IMR-90 (cell line): ENCODE measurements at regions not wholly inside any gene's neighbourhood (a gene's known extent, or its start where the extent isn't known, plus 50 kb on each side); places are given as distances from the start of the nearest gene placed in this dataset.

Experiments
- ATAC-seq: fragments of 200-7000 bp; cut with Tn5 transposase; 2 replicates; pipeline ENCODE4 v1.9.1; 2020; ENCODE audit warnings: low read depth, mild to moderate bottlenecking, moderate library complexity
- BruUV-seq: library from RNA; stranded (reverse); fragments of 400-500 nt; replicated peaks from 2 replicates; lab custom pipeline; 2021; lab: Mats Ljungman, UMichigan
- CTCF ChIA-PET: fragments of 300-600 bp; formaldehyde crosslinking; extraction: SDS; loops from one replicate; lab custom pipeline; 2021; ENCODE audit warnings: antibody characterized with exemption; lab: Yijun Ruan, JAX
- POLR2A ChIA-PET: fragments of 300-600 bp; sonication (Branson Sonifier 250); formaldehyde crosslinking; loops from one replicate; lab custom pipeline; 2022; ENCODE audit warnings: antibody characterized with exemption; ENCODE audit not compliant: unreplicated experiment; lab: Charles Lee
- DNase-seq: peaks from one replicate; pipeline ENCODE4 v3.0.0; 2013
- H2AFZ ChIP-seq: replicated peaks from 2 replicates; pipeline ENCODE3; 2013; ENCODE audit warnings: low read length, mild to moderate bottlenecking; ENCODE audit not compliant: poor library complexity
- H2AK5ac ChIP-seq: 2 replicates; pipeline ENCODE4 v1.6.1; 2013; ENCODE audit warnings: low read depth, low read length, inconsistent platforms
- H2AK9ac ChIP-seq: replicated peaks from 2 replicates; pipeline ENCODE3; 2013; ENCODE audit warnings: mild to moderate bottlenecking, low read depth, low read length, moderate library complexity; ENCODE audit not compliant: poor library complexity
- H2BK120ac ChIP-seq: 2 replicates; pipeline ENCODE4 v1.6.1; 2013; ENCODE audit warnings: low read depth, low read length, inconsistent platforms
- H2BK15ac ChIP-seq: 3 replicates; pipeline ENCODE4 v1.6.1; 2013; ENCODE audit warnings: low read depth, low read length, inconsistent platforms
- H2BK20ac ChIP-seq: 2 replicates; pipeline ENCODE4 v1.6.1; 2013; ENCODE audit warnings: low read depth, mild to moderate bottlenecking, inconsistent platforms, low read length, moderate library complexity
- H2BK5ac ChIP-seq: 2 replicates; pipeline ENCODE4 v1.6.1; 2013; ENCODE audit warnings: mild to moderate bottlenecking, low read depth, low read length, inconsistent platforms; ENCODE audit not compliant: poor library complexity, severe bottlenecking
- H3K14ac ChIP-seq: replicated peaks from 2 replicates; pipeline ENCODE4 v1.6.1; 2013; ENCODE audit warnings: low read depth, low read length, inconsistent platforms
- H3K18ac ChIP-seq: 2 replicates; pipeline ENCODE4 v1.6.1; 2013; ENCODE audit warnings: low read depth, low read length, control low read depth
- H3K23ac ChIP-seq: 2 replicates; pipeline ENCODE4 v1.6.1; 2013; ENCODE audit warnings: low read depth, low read length, inconsistent platforms
- H3K27ac ChIP-seq: 2 replicates; pipeline ENCODE4 v1.5.1; 2013; ENCODE audit warnings: mild to moderate bottlenecking, control low read depth, low read length; ENCODE audit not compliant: insufficient read depth
- H3K27me3 ChIP-seq: 2 replicates; pipeline ENCODE4 v1.6.1; 2013; ENCODE audit warnings: low read length; ENCODE audit not compliant: control insufficient read depth, insufficient read depth
- H3K36me3 ChIP-seq: 2 replicates; pipeline ENCODE4 v1.6.1; 2013; ENCODE audit warnings: low read length, mixed read lengths; ENCODE audit not compliant: control insufficient read depth, insufficient read depth
- H3K4ac ChIP-seq: 2 replicates; pipeline ENCODE4 v1.6.1; 2013; ENCODE audit warnings: low read depth, low read length, inconsistent platforms
- H3K4me1 ChIP-seq: 2 replicates; pipeline ENCODE4 v1.6.1; 2013; ENCODE audit warnings: low read length, mixed read lengths; ENCODE audit not compliant: control insufficient read depth, insufficient read depth
- H3K4me2 ChIP-seq: 2 replicates; pipeline ENCODE4 v1.6.1; 2013; ENCODE audit warnings: low read depth, mild to moderate bottlenecking, control low read depth, low read length, moderate library complexity
- H3K4me3 ChIP-seq: 2 replicates; pipeline ENCODE4 v1.5.1; 2013; ENCODE audit warnings: low read depth, mild to moderate bottlenecking, control low read depth, low read length, moderate library complexity; ENCODE audit not compliant: insufficient read depth
- H3K56ac ChIP-seq: 2 replicates; pipeline ENCODE4 v1.6.1; 2013; ENCODE audit warnings: low read length, inconsistent platforms; ENCODE audit not compliant: insufficient read depth; ENCODE audit errors: extremely low read depth
- H3K79me1 ChIP-seq, 2 experiments: 2 replicates each; pipeline ENCODE4 v1.6.1; 2013; ENCODE audit warnings: low read length in 2 of 2, inconsistent platforms in 1 of 2, low read depth in 1 of 2
- H3K9ac ChIP-seq: 2 replicates; pipeline ENCODE4 v1.6.1; 2013; ENCODE audit warnings: low read depth, low read length, control low read depth
- H3K9me1 ChIP-seq: 2 replicates; pipeline ENCODE4 v1.6.1; 2013; ENCODE audit warnings: low read length, inconsistent platforms; ENCODE audit not compliant: insufficient read depth
- H3K9me3 ChIP-seq: 2 replicates; pipeline ENCODE4 v1.6.1; 2013; ENCODE audit warnings: low read length; ENCODE audit not compliant: control insufficient read depth, insufficient read depth
- H4K20me1 ChIP-seq: 2 replicates; pipeline ENCODE4 v1.6.1; 2013; ENCODE audit warnings: low read length, inconsistent platforms; ENCODE audit not compliant: insufficient read depth
- H4K5ac ChIP-seq: 2 replicates; pipeline ENCODE4 v1.6.1; 2013; ENCODE audit warnings: mild to moderate bottlenecking, low read depth, low read length, control low read depth
- H4K8ac ChIP-seq, 2 experiments: 2 replicates each; pipeline ENCODE4 v1.6.1; 2013; ENCODE audit warnings: low read depth in 2 of 2, low read length in 2 of 2, control low read depth in 1 of 2, inconsistent platforms in 1 of 2
- H4K91ac ChIP-seq: 2 replicates; pipeline ENCODE4 v1.6.1; 2013; ENCODE audit warnings: low read depth, low read length, inconsistent platforms; ENCODE audit not compliant: insufficient read depth
- BHLHE40 ChIP-seq: fragments of 150-350 bp; IDR thresholded peaks from 2 replicates; pipeline ENCODE4 v1.6.1; 2016; ENCODE audit warnings: mild to moderate bottlenecking, low read depth, low read length
- CEBPB ChIP-seq: IDR thresholded peaks from 2 replicates; pipeline ENCODE4 v1.6.1; 2012; ENCODE audit warnings: low read depth, low read length, improper control_type of control experiment
- CHD1 ChIP-seq: IDR thresholded peaks from 2 replicates; pipeline ENCODE4 v1.6.1; 2012; ENCODE audit warnings: low read depth, low read length, improper control_type of control experiment
- MAFK ChIP-seq: IDR thresholded peaks from 2 replicates; pipeline ENCODE4 v1.6.1; 2012; ENCODE audit warnings: low read depth, low read length, improper control_type of control experiment
- MAZ ChIP-seq: IDR thresholded peaks from 2 replicates; pipeline ENCODE4 v1.6.1; 2012; ENCODE audit warnings: low read depth, mild to moderate bottlenecking, low read length, improper control_type of control experiment, moderate library complexity, borderline replicate concordance
- NFE2L2 ChIP-seq: fragments of 150-350 bp; IDR thresholded peaks from 2 replicates; pipeline ENCODE4 v1.6.1; 2016; ENCODE audit warnings: low read depth, mild to moderate bottlenecking, low read length
- POLR2A ChIP-seq: IDR thresholded peaks from 2 replicates; pipeline ENCODE4 v1.6.1; 2012; ENCODE audit warnings: mild to moderate bottlenecking, low read depth, low read length
- RAD21 ChIP-seq: IDR thresholded peaks from 2 replicates; pipeline ENCODE4 v1.6.1; 2012; ENCODE audit warnings: low read length, improper control_type of control experiment
- RCOR1 ChIP-seq: IDR thresholded peaks from 2 replicates; pipeline ENCODE4 v1.6.1; 2012; ENCODE audit warnings: mild to moderate bottlenecking, low read length, improper control_type of control experiment; ENCODE audit not compliant: insufficient replicate concordance
- RFX5 ChIP-seq: IDR thresholded peaks from 2 replicates; pipeline ENCODE4 v1.8.0; 2012; ENCODE audit warnings: low read depth, mild to moderate bottlenecking, low read length, moderate library complexity
- SMC3 ChIP-seq: fragments of 150-350 bp; IDR thresholded peaks from 2 replicates; pipeline ENCODE4 v1.6.1; 2016; ENCODE audit warnings: low read depth, mild to moderate bottlenecking, antibody characterized with exemption, low read length, moderate library complexity
- dilution Hi-C: fragments of 300-500 bp; cut with HindIII; formaldehyde crosslinking; loops from one replicate; pipeline ENCODE4 v1.14.3; 2018; ENCODE audit warnings: low sequenced_read_pairs; ENCODE audit not compliant: unreplicated experiment
- in situ Hi-C: fragments of 300-500 bp; cut with MboI; formaldehyde crosslinking; loops from 3 replicates; pipeline ENCODE4 v1.14.3; 2019; ENCODE audit warnings: low sequenced_read_pairs, inconsistent platforms, mixed read lengths
- intact Hi-C: fragments of 100-400 bp; cut with micrococcal nuclease; formaldehyde crosslinking; loops from 2 replicates; pipeline ENCODE4 v1.10.0; 2022
- TF ChIP-seq, protein P1 (sequence below): conservative IDR thresholded peaks from 2 replicates; pipeline ENCODE4 v1.5.1; 2012; ENCODE audit warnings: mild to moderate bottlenecking, low read depth, low read length, improper control_type of control experiment
- TF ChIP-seq, protein P2 (sequence below): fragments of 150-350 bp; IDR thresholded peaks from 2 replicates; pipeline ENCODE4 v1.6.1; 2016; ENCODE audit warnings: low read depth, mild to moderate bottlenecking, low read length, moderate library complexity, borderline replicate concordance
- TF ChIP-seq, protein P3 (sequence below): fragments of 150-350 bp; IDR thresholded peaks from 2 replicates; pipeline ENCODE4 v1.6.1; 2017; ENCODE audit warnings: mild to moderate bottlenecking, antibody characterized with exemption, low read length, low read depth

DNA sequence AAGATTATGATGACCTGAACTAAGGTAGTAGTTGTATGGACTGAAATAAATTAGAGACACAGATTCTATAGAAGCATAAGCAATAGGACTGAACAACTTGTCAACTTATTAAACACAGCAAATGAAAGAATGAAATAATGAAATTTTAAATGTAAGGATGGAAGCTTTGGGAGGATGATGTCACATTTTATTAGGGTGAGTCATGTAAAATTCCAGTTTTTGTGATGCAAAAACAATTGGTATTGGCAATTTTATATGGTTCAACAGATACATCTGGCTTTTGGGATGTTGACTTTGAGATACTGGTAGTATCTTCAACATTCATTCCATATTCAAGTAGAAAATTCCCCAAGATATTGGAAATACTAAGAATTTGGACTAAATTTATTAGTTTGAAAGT is 72.7 kb upstream of the IL15 start:
- Histone ChIP-seq H3K9ac (no peak overlapping the region), H2BK120ac (no peak overlapping the region), H2BK5ac (no peak overlapping the region), H3K23ac (no peak overlapping the region), H4K91ac (no peak overlapping the region), H3K4me2 (no peak overlapping the region), H3K27ac (no peak overlapping the region), H3K56ac (no peak overlapping the region), H4K8ac (no peak overlapping the region), H3K36me3 (no peaks in the 10 kb centered on the region), H2BK20ac (no peak overlapping the region), H4K5ac (no peak overlapping the region), H4K20me1 (no peaks in the 10 kb centered on the region), H3K79me1 (no peaks in the 10 kb centered on the region), H3K4ac (no peak overlapping the region), H3K27me3 (no peaks in the 10 kb centered on the region), H2AFZ (no peak overlapping the region), H3K18ac (no peak overlapping the region), H3K9me1 (no peaks in the 10 kb centered on the region), H3K4me1 (peaks cover 4% of the 10 kb centered on the region; the same call in 1 of the 2 replicates), H2AK9ac (no peak overlapping the region), H2AK5ac (no peak overlapping the region), H2BK15ac (no peak overlapping the region), H3K9me3 (no peaks in the 10 kb centered on the region), H3K14ac (no peak overlapping the region), H3K4me3 (no peak overlapping the region)
- intact Hi-C loops = no loop called here
- BruUV-seq = no TSS peak
- dilution Hi-C loops = no loop called here
- TF ChIP-seq RCOR1 (no peak), RFX5 (no peak), RAD21 (no peak), BHLHE40 (no peak), MAZ (no peak), MAFK (no peak), CEBPB (no peak), NFE2L2 (no peak), SMC3 (no peak), CHD1 (no peak), POLR2A (no peak)
- TF ChIP-seq, protein P1, sequence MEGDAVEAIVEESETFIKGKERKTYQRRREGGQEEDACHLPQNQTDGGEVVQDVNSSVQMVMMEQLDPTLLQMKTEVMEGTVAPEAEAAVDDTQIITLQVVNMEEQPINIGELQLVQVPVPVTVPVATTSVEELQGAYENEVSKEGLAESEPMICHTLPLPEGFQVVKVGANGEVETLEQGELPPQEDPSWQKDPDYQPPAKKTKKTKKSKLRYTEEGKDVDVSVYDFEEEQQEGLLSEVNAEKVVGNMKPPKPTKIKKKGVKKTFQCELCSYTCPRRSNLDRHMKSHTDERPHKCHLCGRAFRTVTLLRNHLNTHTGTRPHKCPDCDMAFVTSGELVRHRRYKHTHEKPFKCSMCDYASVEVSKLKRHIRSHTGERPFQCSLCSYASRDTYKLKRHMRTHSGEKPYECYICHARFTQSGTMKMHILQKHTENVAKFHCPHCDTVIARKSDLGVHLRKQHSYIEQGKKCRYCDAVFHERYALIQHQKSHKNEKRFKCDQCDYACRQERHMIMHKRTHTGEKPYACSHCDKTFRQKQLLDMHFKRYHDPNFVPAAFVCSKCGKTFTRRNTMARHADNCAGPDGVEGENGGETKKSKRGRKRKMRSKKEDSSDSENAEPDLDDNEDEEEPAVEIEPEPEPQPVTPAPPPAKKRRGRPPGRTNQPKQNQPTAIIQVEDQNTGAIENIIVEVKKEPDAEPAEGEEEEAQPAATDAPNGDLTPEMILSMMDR = no peak
- TF ChIP-seq, protein P2, sequence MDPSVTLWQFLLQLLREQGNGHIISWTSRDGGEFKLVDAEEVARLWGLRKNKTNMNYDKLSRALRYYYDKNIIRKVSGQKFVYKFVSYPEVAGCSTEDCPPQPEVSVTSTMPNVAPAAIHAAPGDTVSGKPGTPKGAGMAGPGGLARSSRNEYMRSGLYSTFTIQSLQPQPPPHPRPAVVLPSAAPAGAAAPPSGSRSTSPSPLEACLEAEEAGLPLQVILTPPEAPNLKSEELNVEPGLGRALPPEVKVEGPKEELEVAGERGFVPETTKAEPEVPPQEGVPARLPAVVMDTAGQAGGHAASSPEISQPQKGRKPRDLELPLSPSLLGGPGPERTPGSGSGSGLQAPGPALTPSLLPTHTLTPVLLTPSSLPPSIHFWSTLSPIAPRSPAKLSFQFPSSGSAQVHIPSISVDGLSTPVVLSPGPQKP = no peak
- TF ChIP-seq, protein P3, sequence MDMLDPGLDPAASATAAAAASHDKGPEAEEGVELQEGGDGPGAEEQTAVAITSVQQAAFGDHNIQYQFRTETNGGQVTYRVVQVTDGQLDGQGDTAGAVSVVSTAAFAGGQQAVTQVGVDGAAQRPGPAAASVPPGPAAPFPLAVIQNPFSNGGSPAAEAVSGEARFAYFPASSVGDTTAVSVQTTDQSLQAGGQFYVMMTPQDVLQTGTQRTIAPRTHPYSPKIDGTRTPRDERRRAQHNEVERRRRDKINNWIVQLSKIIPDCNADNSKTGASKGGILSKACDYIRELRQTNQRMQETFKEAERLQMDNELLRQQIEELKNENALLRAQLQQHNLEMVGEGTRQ = no peak
- in situ Hi-C loops = no loop called here
- ATAC-seq = no peak
- ChIA-PET POLR2A (no interaction called here), CTCF (no interaction called here)
- no peak for DNase-seq
